Gastrocnemius medialis (tissue), 4 donors: ENCODE measurements at regions not wholly inside any gene's neighbourhood (a gene's known extent, or its start where the extent isn't known, plus 50 kb on each side); places are given as distances from the start of the nearest gene placed in this dataset.

Source experiments
- ATAC-seq, 2 donors: fragments of 150-250 bp; one replicate each; pipeline ENCODE4 v1.9.1; 2016
- DNase-seq, 2 donors: peaks; one replicate each; pipeline ENCODE4 v3.0.0-alpha.2; 2019
- H3K27ac ChIP-seq, 4 donors: fragments of 200-600 bp; sonication (generic); 1 replicate in 1 of 4; 2 replicates in 3 of 4; pipeline ENCODE4 v1.5.1; 2016 to 2018; ENCODE audit warnings: mild to moderate bottlenecking in 2 of 4, moderate library complexity in 1 of 4
- H3K27me3 ChIP-seq, 3 donors: fragments of 200-600 bp; sonication (generic) in 2 of 3; 1 replicate in 1 of 3; 2 replicates in 2 of 3; pipeline versions ENCODE4 v1.5.1 to v1.6.0; 2016 to 2019; ENCODE audit warnings: mild to moderate bottlenecking in 1 of 3, moderate library complexity in 1 of 3
- H3K36me3 ChIP-seq, 2 donors: fragments of 200-600 bp; sonication (generic) in 1 of 2; one replicate each; pipeline ENCODE4 v1.5.1; 2017 to 2018
- H3K4me1 ChIP-seq, 2 donors: fragments of 200-600 bp; sonication (generic) in 1 of 2; one replicate each; pipeline ENCODE4 v1.5.1; 2016 to 2017; ENCODE audit warnings: mild to moderate bottlenecking in 2 of 2
- H3K4me3 ChIP-seq, 4 donors: fragments of 200-600 bp; sonication (generic) in 3 of 4; 1 replicate in 1 of 4; 2 replicates in 3 of 4; pipeline ENCODE4 v1.5.1; 2016 to 2019; ENCODE audit warnings: mild to moderate bottlenecking in 2 of 4
- H3K9me3 ChIP-seq, 3 donors: fragments of 200-600 bp; sonication (generic) in 2 of 3; 1 replicate in 1 of 3; 2 replicates in 2 of 3; pipeline ENCODE4 v1.5.1; 2016 to 2019
- POLR2A ChIP-seq, 2 donors: fragments of 450-650 bp; IDR thresholded peaks; one replicate each; pipeline ENCODE4 v1.6.1; 2017; ENCODE audit warnings: antibody characterized with exemption in 2 of 2, mild to moderate bottlenecking in 2 of 2, moderate library complexity in 2 of 2
- in situ Hi-C, 4 donors: fragments of 200-750 bp; cut with MboI; loops; one replicate each; pipeline versions ENCODE4 v1.15.0 to v1.8.0; 2017; ENCODE audit warnings: low sequenced_read_pairs in 4 of 4
- intact Hi-C: fragments of 100-400 bp; cut with DNase I; formaldehyde crosslinking; loops from one replicate; pipeline ENCODE4 v1.15.1; 2023; ENCODE audit warnings: low total_unique reads
- TF ChIP-seq, protein P1 (sequence below), 5 experiments: fragments of 450-650 bp in 3 of 5; fragments of 200-600 bp in 2 of 5; sonication (generic) in 2 of 5; IDR thresholded peaks in 4 of 5; conservative IDR thresholded peaks in 1 of 5; 1 replicate in 4 of 5; 2 replicates in 1 of 5; pipeline ENCODE4 v1.5.1; 2016 to 2019; ENCODE audit warnings: antibody characterized with exemption in 5 of 5, mild to moderate bottlenecking in 3 of 5, moderate library complexity in 3 of 5

DNA sequence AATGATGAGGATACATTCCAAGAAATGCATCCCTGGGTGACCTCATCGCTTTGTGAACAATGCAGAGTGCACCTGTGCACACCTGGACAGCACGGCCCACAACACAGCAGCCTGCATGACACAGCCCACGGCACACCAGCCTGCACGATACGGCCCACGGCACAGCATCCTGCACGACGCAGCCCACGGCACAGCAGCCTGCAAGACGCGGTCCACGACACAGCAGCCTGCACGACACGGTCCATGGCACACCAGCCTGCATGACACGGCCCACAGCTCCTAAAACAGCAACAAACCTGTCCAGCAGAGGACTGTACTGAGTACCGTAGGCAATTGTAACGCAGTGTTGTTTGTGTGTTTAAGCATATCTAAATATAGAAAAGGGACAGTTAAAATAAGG lies 134.7 kb upstream of the PPP2R2D start:
- Histone ChIP-seq H3K27ac (no peak overlapping the region), H3K27me3 (peaks cover 0 to 8% (median 4%) of the 10 kb centered on the region in 3 donors), H3K4me1 (no peaks in the 10 kb centered on the region), H3K36me3 (no peaks in the 10 kb centered on the region), H3K9me3 (no peaks in the 10 kb centered on the region), H3K4me3 (no peak overlapping the region)
- ATAC-seq (no peak), DNase-seq (no peak)
- intact Hi-C loops = no loop called here
- in situ Hi-C loops = no loop called here
- TF ChIP-seq, protein P1, sequence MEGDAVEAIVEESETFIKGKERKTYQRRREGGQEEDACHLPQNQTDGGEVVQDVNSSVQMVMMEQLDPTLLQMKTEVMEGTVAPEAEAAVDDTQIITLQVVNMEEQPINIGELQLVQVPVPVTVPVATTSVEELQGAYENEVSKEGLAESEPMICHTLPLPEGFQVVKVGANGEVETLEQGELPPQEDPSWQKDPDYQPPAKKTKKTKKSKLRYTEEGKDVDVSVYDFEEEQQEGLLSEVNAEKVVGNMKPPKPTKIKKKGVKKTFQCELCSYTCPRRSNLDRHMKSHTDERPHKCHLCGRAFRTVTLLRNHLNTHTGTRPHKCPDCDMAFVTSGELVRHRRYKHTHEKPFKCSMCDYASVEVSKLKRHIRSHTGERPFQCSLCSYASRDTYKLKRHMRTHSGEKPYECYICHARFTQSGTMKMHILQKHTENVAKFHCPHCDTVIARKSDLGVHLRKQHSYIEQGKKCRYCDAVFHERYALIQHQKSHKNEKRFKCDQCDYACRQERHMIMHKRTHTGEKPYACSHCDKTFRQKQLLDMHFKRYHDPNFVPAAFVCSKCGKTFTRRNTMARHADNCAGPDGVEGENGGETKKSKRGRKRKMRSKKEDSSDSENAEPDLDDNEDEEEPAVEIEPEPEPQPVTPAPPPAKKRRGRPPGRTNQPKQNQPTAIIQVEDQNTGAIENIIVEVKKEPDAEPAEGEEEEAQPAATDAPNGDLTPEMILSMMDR (IDR thresholded peaks at IDR 0.05 in 4 of 5, conservative IDR thresholded peaks at IDR 0.05 in 1 of 5) = no peak
- no peak for TF ChIP-seq POLR2A (IDR thresholded peaks at IDR 0.05)

DNA sequence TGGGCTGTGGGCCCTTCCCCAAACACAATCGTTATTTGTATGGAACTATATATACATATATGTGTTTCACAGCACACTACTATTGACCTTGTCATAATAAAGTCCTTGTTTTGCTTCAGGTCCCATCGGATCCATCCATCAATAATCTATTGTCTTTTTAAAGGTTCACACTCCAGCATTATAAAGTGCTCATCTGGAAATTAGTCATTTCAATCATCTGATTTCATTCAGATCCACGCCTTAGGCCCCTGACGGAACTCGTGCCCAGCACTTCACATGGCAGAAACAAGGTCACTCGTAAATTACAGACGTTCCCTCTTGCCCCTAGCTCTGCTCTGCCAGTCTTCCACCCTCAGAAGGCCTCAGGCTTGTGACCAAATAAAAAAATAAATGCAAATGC lies 133.1 kb upstream of the PPP2R2D start:
- H3K4me3 ChIP-seq = no peak overlapping the region
- intact Hi-C loops = no loop called here
- H3K27me3 ChIP-seq = peaks cover 0 to 10% (median 4%) of the 10 kb centered on the region in 3 donors
- no peaks in the 10 kb centered on the region for H3K9me3 ChIP-seq
- H3K4me1 ChIP-seq = no peaks in the 10 kb centered on the region
- H3K36me3 ChIP-seq = no peaks in the 10 kb centered on the region
- no peak for TF ChIP-seq POLR2A (IDR thresholded peaks at IDR 0.05)
- DNase-seq = no peak
- no peak for ATAC-seq
- in situ Hi-C loops = no loop called here
- H3K27ac ChIP-seq = no peak overlapping the region

DNA sequence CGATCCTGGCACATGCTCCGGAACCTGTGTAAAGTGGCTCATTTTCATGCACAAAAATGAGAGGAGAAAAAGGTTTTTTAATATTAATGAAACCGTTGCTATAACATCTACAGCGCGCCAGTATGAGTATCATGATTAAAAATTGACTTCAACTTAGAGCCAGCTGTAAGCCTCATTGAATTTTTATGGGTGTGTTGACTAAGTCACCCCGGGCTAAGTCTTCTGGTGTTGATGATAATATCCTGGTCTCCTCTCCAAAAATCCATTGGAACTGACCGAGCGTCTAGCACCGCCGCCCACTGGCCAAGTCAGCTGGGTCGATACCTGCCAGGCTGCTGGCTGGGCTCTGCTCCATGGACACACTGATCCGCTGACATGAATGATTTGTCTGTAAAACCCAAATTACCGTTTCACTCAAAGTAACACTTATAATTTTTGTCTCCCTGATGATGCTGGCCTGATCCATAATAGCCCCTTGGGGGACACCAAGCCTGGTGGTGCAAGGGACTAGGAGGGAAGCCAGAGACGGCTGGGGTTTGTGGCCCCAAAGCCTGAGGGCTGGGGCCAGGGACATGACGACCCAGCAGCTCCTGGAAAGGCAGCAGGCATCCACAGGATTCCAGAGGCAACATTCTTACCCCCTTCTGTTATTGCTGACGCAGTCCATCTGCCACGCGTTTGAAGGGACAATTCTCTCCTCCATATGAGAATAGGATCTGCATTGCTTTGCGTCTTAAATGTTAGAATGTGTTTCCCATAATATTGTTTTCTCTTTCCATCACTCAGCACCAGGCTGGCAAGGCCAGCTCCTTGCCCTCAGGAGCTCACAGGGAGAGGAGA lies 131.0 kb upstream of the PPP2R2D start:
- DNase-seq (no peak), ATAC-seq (no peak)
- intact Hi-C loops (no loop called here), in situ Hi-C loops (no loop called here)
- H3K4me3 ChIP-seq = no peak overlapping the region
- no peaks in the 10 kb centered on the region for H3K4me1 ChIP-seq
- TF ChIP-seq, protein P1 (IDR thresholded peaks at IDR 0.05 in 4 of 5, conservative IDR thresholded peaks at IDR 0.05 in 1 of 5) = no peak
- no peak for TF ChIP-seq POLR2A (IDR thresholded peaks at IDR 0.05)
- H3K27me3 ChIP-seq = peaks cover 0 to 12% (median 10%) of the 10 kb centered on the region in 3 donors
- no peaks in the 10 kb centered on the region for H3K36me3 ChIP-seq
- H3K9me3 ChIP-seq = no peaks in the 10 kb centered on the region
- no peak overlapping the region for H3K27ac ChIP-seq

DNA sequence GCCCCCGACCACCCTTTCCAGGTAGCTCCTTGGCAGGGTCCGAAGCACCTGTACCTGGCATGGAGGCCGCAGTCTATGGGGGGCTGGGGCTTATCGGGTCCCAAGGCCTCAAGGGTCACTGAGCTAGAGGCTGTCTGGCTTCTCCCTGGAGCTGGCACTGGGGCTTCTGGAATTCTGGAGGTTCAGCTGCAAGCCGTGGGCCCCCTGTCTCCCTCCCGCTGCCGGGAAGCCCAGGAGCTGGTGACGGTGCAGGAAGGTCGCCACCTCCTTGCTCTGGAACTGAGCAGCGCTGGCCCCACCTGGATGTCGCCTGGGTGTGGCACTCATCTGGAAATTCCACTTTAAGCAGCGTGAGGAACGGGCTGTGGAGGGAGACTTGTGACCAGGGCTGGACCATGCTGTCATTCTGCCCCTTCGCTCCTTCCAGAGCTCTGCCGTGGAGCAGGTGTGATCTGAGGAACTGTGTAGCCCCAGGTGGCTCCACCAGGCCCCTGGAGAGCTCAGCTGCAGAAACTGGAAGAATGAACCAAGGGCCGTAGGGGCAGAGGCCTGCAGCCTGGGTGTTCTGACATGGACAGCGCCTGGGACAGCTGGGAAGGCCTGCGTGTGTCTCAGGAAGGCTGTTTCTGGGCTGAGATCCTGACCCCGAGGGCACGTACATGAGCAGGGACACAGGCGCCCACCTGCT lies 129.7 kb upstream of the PPP2R2D start:
- Histone ChIP-seq H3K36me3 (no peaks in the 10 kb centered on the region), H3K4me1 (no peaks in the 10 kb centered on the region), H3K9me3 (no peaks in the 10 kb centered on the region), H3K27ac (no peak overlapping the region), H3K4me3 (no peak overlapping the region), H3K27me3 (peaks cover 0 to 12% (median 10%) of the 10 kb centered on the region in 3 donors)
- intact Hi-C loops (no loop called here), in situ Hi-C loops (no loop called here)
- DNase-seq (no peak), ATAC-seq (no peak)
- no peak for TF ChIP-seq POLR2A (IDR thresholded peaks at IDR 0.05)
- TF ChIP-seq, protein P1 (IDR thresholded peaks at IDR 0.05 in 4 of 5, conservative IDR thresholded peaks at IDR 0.05 in 1 of 5) = no peak

DNA sequence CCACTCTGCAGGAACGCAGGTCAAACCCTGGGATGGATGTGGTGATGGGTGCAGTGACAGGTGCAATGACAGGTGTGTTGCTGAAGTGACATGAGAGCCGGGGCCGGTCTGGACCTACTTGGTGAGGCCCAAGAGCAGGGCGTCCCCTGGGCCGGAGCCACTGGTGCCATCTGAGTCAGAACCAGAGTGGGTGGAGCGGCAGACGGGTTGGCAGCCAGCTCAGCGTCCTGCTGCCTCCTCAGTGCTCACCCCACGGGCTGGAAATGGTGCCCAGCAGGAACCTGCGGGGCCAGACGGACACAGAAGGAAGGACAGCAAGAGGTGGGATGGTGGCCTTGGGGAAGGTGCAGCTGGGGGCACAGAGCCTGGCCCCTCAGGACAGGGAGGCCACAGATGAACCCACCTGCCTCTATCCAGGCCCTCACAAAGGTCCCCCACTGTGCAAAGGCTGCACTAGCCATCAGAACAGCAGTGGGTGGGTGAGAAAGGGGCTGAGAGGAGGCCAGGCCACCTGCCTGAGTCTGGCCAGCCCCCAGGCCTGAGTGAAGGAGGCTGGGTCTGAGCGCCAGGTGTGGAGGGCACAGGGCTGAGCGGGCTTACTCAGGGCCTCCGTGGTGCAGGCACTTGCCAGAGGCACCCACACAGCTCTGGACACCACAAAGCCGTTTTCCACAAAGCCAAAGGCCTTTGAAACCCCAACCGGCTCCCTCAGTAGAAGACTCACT lies 129.0 kb upstream of the PPP2R2D start:
- TF ChIP-seq, protein P1 (IDR thresholded peaks at IDR 0.05 in 4 of 5, conservative IDR thresholded peaks at IDR 0.05 in 1 of 5) = no peak
- no peak for TF ChIP-seq POLR2A (IDR thresholded peaks at IDR 0.05)
- in situ Hi-C loops (no loop called here), intact Hi-C loops (no loop called here)
- no peak for DNase-seq
- Histone ChIP-seq H3K36me3 (no peaks in the 10 kb centered on the region), H3K9me3 (no peaks in the 10 kb centered on the region), H3K27ac (no peak overlapping the region), H3K4me3 (no peak overlapping the region), H3K27me3 (peaks cover 0 to 12% (median 10%) of the 10 kb centered on the region in 3 donors), H3K4me1 (no peaks in the 10 kb centered on the region)
- ATAC-seq = no peak
